ENCODE measurements at regions not wholly inside any gene's neighbourhood (a gene's known extent, or its start where the extent isn't known, plus 50 kb on each side); places are given as distances from the start of the nearest gene placed in this dataset.

GRCh38 chr12:124077701-124078100 is 104.7 kb downstream of the ZNF664 start (continued):
- TF ChIP-seq CSRNP3 (CRISPR knock-in tag; IDR thresholded peaks at IDR 0.05) = no peak
- no peak for TF ChIP-seq RARB (CRISPR knock-in tag; IDR thresholded peaks at IDR 0.05)

- TF ChIP-seq ZFP3 (CRISPR knock-in tag; IDR thresholded peaks at IDR 0.05) = no peak
- TF ChIP-seq ZC3H10 (CRISPR knock-in tag; IDR thresholded peaks at IDR 0.05) = no peak
- no peak for ATAC-seq
These were observed 105.8 kb downstream of the ZNF664 start for GRCh38 chr12:124078800-124079199.

- no peak for ATAC-seq
These were observed 107.6 kb downstream of the ZNF664 start for GRCh38 chr12:124080649-124081048.

GRCh38 chr12:124082012-124082411 is 109.0 kb downstream of the ZNF664 start:
- no peak for ATAC-seq
- TF ChIP-seq ZNF70 (CRISPR knock-in tag; IDR thresholded peaks at IDR 0.05) = no peak
- TF ChIP-seq ZFP3 (CRISPR knock-in tag; IDR thresholded peaks at IDR 0.05) = no peak
- TF ChIP-seq TSHZ2 (CRISPR knock-in tag; IDR thresholded peaks at IDR 0.05) = no peak
- TF ChIP-seq TCF4 (CRISPR knock-in tag; IDR thresholded peaks at IDR 0.05; ENCODE audit: borderline replicate concordance) = no peak
- no peak for TF ChIP-seq ZNF8 (CRISPR knock-in tag; IDR thresholded peaks at IDR 0.05)
- no peak for TF ChIP-seq POU6F1 (CRISPR knock-in tag; IDR thresholded peaks at IDR 0.05; ENCODE audit: borderline replicate concordance, low read depth)
- no peak for TF ChIP-seq SNAI2 (CRISPR knock-in tag; IDR thresholded peaks at IDR 0.05)
- no peak for TF ChIP-seq ARNTL (CRISPR knock-in tag; IDR thresholded peaks at IDR 0.05; ENCODE audit: borderline replicate concordance, low read depth)
- TF ChIP-seq CSRNP3 (CRISPR knock-in tag; IDR thresholded peaks at IDR 0.05) = no peak
- no peak for TF ChIP-seq OSR1 (CRISPR knock-in tag; IDR thresholded peaks at IDR 0.05)
- no peak for TF ChIP-seq TOX (CRISPR knock-in tag; IDR thresholded peaks at IDR 0.05; ENCODE audit: borderline replicate concordance)
- TF ChIP-seq ISL1 (CRISPR knock-in tag; IDR thresholded peaks at IDR 0.05) = no peak
- TF ChIP-seq CSDC2 (CRISPR knock-in tag; IDR thresholded peaks at IDR 0.05) = no peak
- TF ChIP-seq ZFP30 (CRISPR knock-in tag; IDR thresholded peaks at IDR 0.05) = no peak

More at GRCh38 chr12:124080649-124081048, 107.6 kb downstream of the ZNF664 start:
- TF ChIP-seq ISL1 (CRISPR knock-in tag; IDR thresholded peaks at IDR 0.05) (no peak), TCF4 (CRISPR knock-in tag; IDR thresholded peaks at IDR 0.05; ENCODE audit: borderline replicate concordance) (no peak), ARNTL (CRISPR knock-in tag; IDR thresholded peaks at IDR 0.05; ENCODE audit: borderline replicate concordance, low read depth) (no peak), ZFP30 (CRISPR knock-in tag; IDR thresholded peaks at IDR 0.05) (no peak), TSHZ2 (CRISPR knock-in tag; IDR thresholded peaks at IDR 0.05) (no peak), ZFP3 (CRISPR knock-in tag; IDR thresholded peaks at IDR 0.05) (no peak), GLIS3 (CRISPR knock-in tag; IDR thresholded peaks at IDR 0.05) (no peak), SNAI2 (CRISPR knock-in tag; IDR thresholded peaks at IDR 0.05) (no peak), CSDC2 (CRISPR knock-in tag; IDR thresholded peaks at IDR 0.05) (no peak), ZNF8 (CRISPR knock-in tag; IDR thresholded peaks at IDR 0.05) (no peak), PATZ1 (CRISPR knock-in tag; IDR thresholded peaks at IDR 0.05; ENCODE audit: borderline replicate concordance) (no peak), BACH2 (CRISPR knock-in tag; IDR thresholded peaks at IDR 0.05; ENCODE audit: borderline replicate concordance) (no peak)

All from SK-N-SH treated with all-trans-retinoic acid at 6 μM for 48 hours (cell line).